A673 (cell line): ENCODE measurements at regions not wholly inside any gene's neighbourhood (a gene's known extent, or its start where the extent isn't known, plus 50 kb on each side); places are given as distances from the start of the nearest gene placed in this dataset.

Source experiments
- BruUV-seq: library from RNA; stranded (reverse); fragments of 400-500 nt; replicated peaks from 2 replicates; lab custom pipeline; 2021; lab: Mats Ljungman, UMichigan
- CTCF ChIA-PET: fragments of 300-600 bp; sonication (Branson Sonifier 250); formaldehyde crosslinking; loops from one replicate; lab custom pipeline; 2022; ENCODE audit warnings: antibody characterized with exemption; lab: Charles Lee
- POLR2A ChIA-PET: fragments of 300-600 bp; sonication (Branson Sonifier 250); formaldehyde crosslinking; loops from one replicate; lab custom pipeline; 2022; ENCODE audit warnings: antibody characterized with exemption; ENCODE audit not compliant: low non-redundant PET; lab: Charles Lee
- DNase-seq: peaks from one replicate; pipeline ENCODE4 v3.0.0-alpha.2; 2015; ENCODE audit warnings: low spot score
- H3K27ac ChIP-seq: fragments of 200-600 bp; sonication (generic); 2 replicates; pipeline ENCODE4 v1.5.1; 2016; ENCODE audit warnings: mixed run types, low read depth, mild to moderate bottlenecking, mixed read lengths, antibody characterized with exemption, low read length; ENCODE audit not compliant: poor library complexity, severe bottlenecking
- H3K27me3 ChIP-seq: fragments of 200-600 bp; sonication (generic); replicated peaks from 2 replicates; pipeline ENCODE4 v1.6.1; 2017; ENCODE audit warnings: mixed run types, low read depth, mild to moderate bottlenecking, mixed read lengths, antibody characterized with exemption, low read length; ENCODE audit not compliant: insufficient read depth, poor library complexity
- H3K36me3 ChIP-seq: fragments of 200-600 bp; sonication (generic); 2 replicates; pipeline ENCODE4 v1.6.1; 2016; ENCODE audit warnings: mixed run types, mild to moderate bottlenecking, mixed read lengths, antibody characterized with exemption, low read length; ENCODE audit not compliant: insufficient read depth, poor library complexity, severe bottlenecking
- H3K4me1 ChIP-seq: fragments of 200-600 bp; sonication (generic); 2 replicates; pipeline ENCODE4 v1.6.1; 2017; ENCODE audit warnings: mixed run types, mild to moderate bottlenecking, mixed read lengths, antibody characterized with exemption, low read length; ENCODE audit not compliant: insufficient read depth, poor library complexity, severe bottlenecking
- H3K4me3 ChIP-seq: fragments of 200-600 bp; sonication (generic); 2 replicates; pipeline ENCODE4 v1.5.1; 2016; ENCODE audit warnings: low read depth, mixed run types, mild to moderate bottlenecking, mixed read lengths, low read length; ENCODE audit not compliant: poor library complexity, severe bottlenecking
- H3K9me3 ChIP-seq: fragments of 200-600 bp; sonication (generic); 2 replicates; pipeline ENCODE4 v1.6.1; 2016; ENCODE audit warnings: mixed run types, low read depth, mild to moderate bottlenecking, mixed read lengths, antibody characterized with exemption, low read length; ENCODE audit not compliant: poor library complexity, severe bottlenecking
- CTCF ChIP-seq: fragments of 300-800, 200-600 bp; sonication (generic); conservative IDR thresholded peaks from 2 replicates; pipeline ENCODE4 v1.5.1; 2017; ENCODE audit warnings: low read depth, mild to moderate bottlenecking, antibody characterized with exemption, low read length, moderate library complexity, mixed read lengths
- EZH2 ChIP-seq: fragments of 200-600 bp; sonication (generic); IDR thresholded peaks from 2 replicates; pipeline ENCODE4 v1.6.1; 2017; ENCODE audit warnings: borderline replicate concordance, low read depth, mild to moderate bottlenecking, mixed read lengths, antibody characterized with exemption, low read length; ENCODE audit not compliant: poor library complexity, severe bottlenecking
- intact Hi-C: fragments of 100-400 bp; cut with micrococcal nuclease; formaldehyde crosslinking; loops from one replicate; pipeline ENCODE4 v1.10.0; 2022; ENCODE audit not compliant: unreplicated experiment

GRCh38 chr5:130267926-130268325 is 363.7 kb downstream of the CHSY3 start:
- no peak for TF ChIP-seq CTCF
- Histone ChIP-seq H3K4me1 (no peaks in the 10 kb centered on the region), H3K27ac (no peak overlapping the region), H3K27me3 (no peaks in the 10 kb centered on the region), H3K4me3 (no peak overlapping the region), H3K36me3 (no peaks in the 10 kb centered on the region), H3K9me3 (no peaks in the 10 kb centered on the region)
- ChIA-PET POLR2A (no interaction called here), CTCF (no interaction called here)
- no TSS peak for BruUV-seq
- intact Hi-C loops, result no loop called here
- DNase-seq, result no peak

GRCh38 chr5:130260481-130260880 is 356.2 kb downstream of the CHSY3 start:
- intact Hi-C loops, result no loop called here
- DNase-seq, result no peak
- POLR2A ChIA-PET, result no interaction called here
- CTCF ChIA-PET, result no interaction called here
- no peaks in the 10 kb centered on the region for H3K4me1 ChIP-seq
- no TSS peak for BruUV-seq
- H3K9me3 ChIP-seq, result peaks cover 3% of the 10 kb centered on the region
- no peak for TF ChIP-seq EZH2
- TF ChIP-seq CTCF, result no peak
- H3K36me3 ChIP-seq, result no peaks in the 10 kb centered on the region
- no peak overlapping the region for H3K4me3 ChIP-seq
- H3K27me3 ChIP-seq, result no peaks in the 10 kb centered on the region
- H3K27ac ChIP-seq, result no peak overlapping the region

- Histone ChIP-seq H3K27ac (no peak overlapping the region), H3K27me3 (no peaks in the 10 kb centered on the region), H3K4me3 (no peak overlapping the region), H3K36me3 (no peaks in the 10 kb centered on the region), H3K4me1 (no peaks in the 10 kb centered on the region), H3K9me3 (peaks cover 6% of the 10 kb centered on the region)
- intact Hi-C loops, result no loop called here
- TF ChIP-seq EZH2 (no peak), CTCF (no peak)
- BruUV-seq, result no TSS peak
- ChIA-PET CTCF (no interaction called here), POLR2A (no interaction called here)
- DNase-seq, result no peak
Observed at GRCh38 chr5:130251931-130252330, 347.7 kb downstream of the CHSY3 start.
